Stomach (tissue), 8 donors: ENCODE measurements at regions not wholly inside any gene's neighbourhood (a gene's known extent, or its start where the extent isn't known, plus 50 kb on each side); places are given as distances from the start of the nearest gene placed in this dataset.

ENCODE experiments used
- DNase-seq, 2 donors: peaks; one replicate each; pipeline versions ENCODE4 v3.0.0 to v3.0.0-alpha.2; 2013 to 2019
- H3K27ac ChIP-seq, 5 donors: fragments of 200-600 bp in 4 of 5; sonication (generic) in 4 of 5; one replicate each; pipeline ENCODE4 v1.5.1; 2013 to 2019; ENCODE audit warnings: mild to moderate bottlenecking in 1 of 5, moderate library complexity in 1 of 5
- H3K27me3 ChIP-seq, 3 donors: fragments of 200-600 bp; sonication (generic); one replicate each; pipeline ENCODE4 v1.5.1; 2017 to 2019; ENCODE audit warnings: mixed run types in 1 of 3
- H3K36me3 ChIP-seq, 4 donors: fragments of 200-600 bp; sonication (generic); 1 replicate in 3 of 4; 2 replicates in 1 of 4; pipeline ENCODE4 v1.5.1; 2016 to 2019
- H3K4me1 ChIP-seq, 4 donors: fragments of 200-600 bp; sonication (generic); one replicate each; pipeline ENCODE4 v1.5.1; 2016 to 2019
- H3K4me3 ChIP-seq, 4 donors: fragments of 200-600 bp; sonication (generic) in 3 of 4; one replicate each; pipeline ENCODE4 v1.5.1; 2016 to 2019; ENCODE audit warnings: mild to moderate bottlenecking in 1 of 4
- H3K9me3 ChIP-seq, 4 donors: fragments of 200-600 bp; sonication (generic); one replicate each; pipeline ENCODE4 v1.5.1; 2016 to 2019
- CTCF ChIP-seq, 7 experiments: fragments of 450-650 bp in 4 of 7; fragments of 200-600 bp in 3 of 7; sonication (generic) in 3 of 7; IDR thresholded peaks; one replicate each; pipeline ENCODE4 v1.5.1; 2016 to 2019; ENCODE audit warnings: antibody characterized with exemption in 7 of 7, control low read depth in 2 of 7, mild to moderate bottlenecking in 1 of 7
- EP300 ChIP-seq: sonication (generic); formaldehyde crosslinking; IDR thresholded peaks from one replicate; pipeline ENCODE4 v1.6.1; 2017; ENCODE audit warnings: antibody characterized with exemption
- POLR2A ChIP-seq, 4 donors: fragments of 450-650 bp; IDR thresholded peaks; one replicate each; pipeline ENCODE4 v1.6.1; 2016; ENCODE audit warnings: antibody characterized with exemption in 4 of 4, control low read depth in 2 of 4, mild to moderate bottlenecking in 1 of 4, moderate library complexity in 1 of 4
- POLR2AphosphoS5 ChIP-seq, 3 donors: sonication (generic); formaldehyde crosslinking; IDR thresholded peaks; one replicate each; pipeline ENCODE4 v1.6.1; 2016; ENCODE audit warnings: antibody characterized with exemption in 3 of 3
- WGBS, 5 donors: extraction: QIAGEN DNeasy Blood & Tissue Kit in 3 of 5; methylation state at CpG; one replicate each; pipeline versions ENCODE4 v1.1.5 to v1.1.7; 2013 to 2018; 5-methylcytosine and 5-hydroxymethylcytosine counted together
- intact Hi-C: fragments of 100-400 bp; cut with DNase I; formaldehyde crosslinking; loops from one replicate; pipeline ENCODE4 v1.15.1; 2023; ENCODE audit warnings: low total_unique reads
- donor health status: healthy with polysubstance abuse.
- donor health status: Bipolar disorder and iron deficiency.
- donor health status: healthy.

GRCh38 chr2:60260639-60261296 lies 292.7 kb downstream of the BCL11A start:
- Histone ChIP-seq H3K36me3 (no peaks in the 10 kb centered on the region), H3K4me1 (no peaks in the 10 kb centered on the region), H3K9me3 (no peaks in the 10 kb centered on the region), H3K4me3 (no peak overlapping the region), H3K27me3 (no peaks in the 10 kb centered on the region), H3K27ac (no peak overlapping the region)
- intact Hi-C loops: no loop called here
- WGBS, 5 donors: 65 to 73% (median 67%) methylated on average over 13 of the region's 13 CpGs
- peak in 1 of 2 donors; percentile 45 for DNase-seq
- no peak for TF ChIP-seq CTCF (IDR thresholded peaks at IDR 0.05)
- no peak for TF ChIP-seq EP300
- no peak for TF ChIP-seq POLR2A (IDR thresholded peaks at IDR 0.05)

GRCh38 chr2:60259781-60260180 lies 293.7 kb downstream of the BCL11A start:
- 91 to 96% (median 93%) methylated on average over 1 of the region's 1 CpG for WGBS, 5 donors

GRCh38 chr2:60252581-60253150 lies 300.8 kb downstream of the BCL11A start:
- TF ChIP-seq POLR2AphosphoS5 (IDR thresholded peaks at IDR 0.05): no peak
- no peak for TF ChIP-seq EP300
- TF ChIP-seq CTCF (IDR thresholded peaks at IDR 0.05): no peak
- TF ChIP-seq POLR2A (IDR thresholded peaks at IDR 0.05): no peak
- H3K9me3 ChIP-seq: no peaks in the 10 kb centered on the region
- WGBS, 5 donors: 33 to 55% (median 36%) methylated on average over 6 of the region's 6 CpGs
- no peak overlapping the region for H3K27ac ChIP-seq
- intact Hi-C loops: no loop called here
- peak in 1 of 2 donors; percentile 16 for DNase-seq
- H3K27me3 ChIP-seq: no peaks in the 10 kb centered on the region
- no peak overlapping the region for H3K4me3 ChIP-seq
- no peaks in the 10 kb centered on the region for H3K36me3 ChIP-seq
- H3K4me1 ChIP-seq: peaks cover 0 to 10% (median 3%) of the 10 kb centered on the region in 4 donors

More at GRCh38 chr2:60259781-60260180, 293.7 kb downstream of the BCL11A start:
- H3K36me3 ChIP-seq: no peaks in the 10 kb centered on the region
- DNase-seq: no peak
- H3K27me3 ChIP-seq: no peaks in the 10 kb centered on the region
- H3K9me3 ChIP-seq: no peaks in the 10 kb centered on the region
- intact Hi-C loops: no loop called here
- no peak overlapping the region for H3K27ac ChIP-seq
- H3K4me1 ChIP-seq: no peaks in the 10 kb centered on the region
- H3K4me3 ChIP-seq: no peak overlapping the region
- TF ChIP-seq CTCF (IDR thresholded peaks at IDR 0.05) (no peak), POLR2AphosphoS5 (IDR thresholded peaks at IDR 0.05) (no peak)

GRCh38 chr2:60251247-60251646 lies 302.2 kb downstream of the BCL11A start:
- intact Hi-C loops: no loop called here
- H3K27me3 ChIP-seq: no peaks in the 10 kb centered on the region

More at GRCh38 chr2:60251247-60251646, 302.2 kb downstream of the BCL11A start:
- Histone ChIP-seq H3K4me3 (no peak overlapping the region), H3K36me3 (no peaks in the 10 kb centered on the region), H3K27ac (no peak overlapping the region), H3K4me1 (peaks cover 0 to 10% (median 3%) of the 10 kb centered on the region in 4 donors), H3K9me3 (no peaks in the 10 kb centered on the region)
- no peak for DNase-seq
- TF ChIP-seq EP300 (no peak), POLR2AphosphoS5 (IDR thresholded peaks at IDR 0.05) (no peak), CTCF (IDR thresholded peaks at IDR 0.05) (no peak), POLR2A (IDR thresholded peaks at IDR 0.05) (no peak)
